PC-9 (cell line): ENCODE measurements at regions not wholly inside any gene's neighbourhood (a gene's known extent, or its start where the extent isn't known, plus 50 kb on each side); places are given as distances from the start of the nearest gene placed in this dataset.

ENCODE experiments used
- BruUV-seq: library from RNA; stranded (reverse); fragments of 400-500 nt; replicated peaks from 2 replicates; lab custom pipeline; 2021; lab: Mats Ljungman, UMichigan
- CTCF ChIA-PET: fragments of 300-600 bp; sonication (Branson Sonifier 250); formaldehyde crosslinking; loops from one replicate; lab custom pipeline; 2022; ENCODE audit warnings: antibody characterized with exemption; lab: Charles Lee
- POLR2A ChIA-PET: fragments of 300-600 bp; sonication (Branson Sonifier 250); formaldehyde crosslinking; loops from one replicate; lab custom pipeline; 2022; ENCODE audit warnings: antibody characterized with exemption; ENCODE audit not compliant: unreplicated experiment; lab: Charles Lee
- DNase-seq, 2 experiments: peaks; one replicate each; pipeline versions ENCODE4 v3.0.0 to v3.0.0-alpha.2; 2015 to 2022; ENCODE audit warnings: mixed read lengths in 1 of 2
- H2AFZ ChIP-seq: fragments of 200-600 bp; sonication (generic); 2 replicates; pipeline ENCODE4 v1.8.1; 2017; ENCODE audit warnings: antibody characterized with exemption
- H3F3A ChIP-seq: fragments of 200-600 bp; sonication (generic); 2 replicates; pipeline ENCODE4 v1.8.1; 2017; ENCODE audit warnings: antibody characterized with exemption, mild to moderate bottlenecking, low read depth; ENCODE audit not compliant: insufficient read depth
- H3K27ac ChIP-seq: fragments of 200-600 bp; sonication (generic); 2 replicates; pipeline ENCODE4 v1.6.1; 2016; ENCODE audit warnings: mixed run types
- H3K27me3 ChIP-seq: fragments of 200-600 bp; sonication (generic); 2 replicates; pipeline ENCODE4 v1.6.1; 2016; ENCODE audit warnings: low read depth, mixed run types; ENCODE audit not compliant: insufficient read depth
- H3K36me3 ChIP-seq: fragments of 200-600 bp; sonication (generic); 2 replicates; pipeline ENCODE4 v1.6.1; 2016; ENCODE audit warnings: low read depth, mixed run types
- H3K4me1 ChIP-seq: fragments of 200-600 bp; sonication (generic); replicated peaks from 2 replicates; pipeline ENCODE4 v1.6.1; 2016; ENCODE audit warnings: mixed run types; ENCODE audit not compliant: insufficient read depth
- H3K4me2 ChIP-seq: fragments of 200-600 bp; sonication (generic); 2 replicates; pipeline ENCODE4 v1.6.1; 2017; ENCODE audit warnings: mixed run types
- H3K4me3 ChIP-seq: fragments of 200-600 bp; sonication (generic); 2 replicates; pipeline ENCODE4 v1.6.1; 2016; ENCODE audit warnings: mixed run types
- H3K79me2 ChIP-seq: fragments of 200-600 bp; sonication (generic); 2 replicates; pipeline ENCODE4 v1.6.1; 2017; ENCODE audit warnings: low read depth, mixed run types
- H3K9me2 ChIP-seq: fragments of 200-600 bp; sonication (generic); 2 replicates; pipeline ENCODE4 v1.8.1; 2017; ENCODE audit warnings: mild to moderate bottlenecking; ENCODE audit not compliant: insufficient read depth
- H3K9me3 ChIP-seq: fragments of 200-600 bp; sonication (generic); 2 replicates; pipeline ENCODE4 v1.8.1; 2016; ENCODE audit warnings: low read depth; ENCODE audit not compliant: insufficient read depth
- H4K20me1 ChIP-seq: fragments of 200-600 bp; sonication (generic); 2 replicates; pipeline ENCODE4 v1.8.1; 2017; ENCODE audit not compliant: insufficient read depth
- CTCF ChIP-seq: fragments of 200-600 bp; sonication (generic); conservative IDR thresholded peaks from 2 replicates; pipeline ENCODE4 v1.6.1; 2017; ENCODE audit warnings: mixed run types, antibody characterized with exemption, mild to moderate bottlenecking, moderate library complexity
- EZH2 ChIP-seq: fragments of 200-600 bp; sonication (generic); IDR thresholded peaks from 2 replicates; pipeline ENCODE4 v1.8.0; 2017; ENCODE audit warnings: antibody characterized with exemption, low read depth
- intact Hi-C: fragments of 100-400 bp; cut with micrococcal nuclease; formaldehyde crosslinking; loops from one replicate; pipeline ENCODE4 v1.10.0; 2022; ENCODE audit not compliant: unreplicated experiment

GRCh38 chr4:185903205-185903604 is 91.2 kb upstream of the SORBS2 start:
- TF ChIP-seq EZH2, result no peak
- no peak for TF ChIP-seq CTCF
- Histone ChIP-seq H3K4me2 (no peak overlapping the region), H3K4me1 (peaks cover 5% of the 10 kb centered on the region), H4K20me1 (no peaks in the 10 kb centered on the region), H3F3A (peaks cover 2% of the 10 kb centered on the region; the same call in 1 of the 2 replicates), H3K79me2 (no peaks in the 10 kb centered on the region), H2AFZ (no peak overlapping the region), H3K9me2 (no peaks in the 10 kb centered on the region; the same call in 1 of the 2 replicates), H3K36me3 (no peaks in the 10 kb centered on the region), H3K27ac (no peak overlapping the region), H3K4me3 (no peak overlapping the region), H3K27me3 (no peaks in the 10 kb centered on the region), H3K9me3 (no peaks in the 10 kb centered on the region)
- DNase-seq, result no peak
- BruUV-seq, result no TSS peak
- intact Hi-C loops, result no loop called here
- POLR2A ChIA-PET, result no interaction called here
- CTCF ChIA-PET, result no interaction called here

- H2AFZ ChIP-seq, result no peak overlapping the region
- TF ChIP-seq CTCF (no peak), EZH2 (no peak)
- intact Hi-C loops, result no loop called here
- H3K9me3 ChIP-seq, result no peaks in the 10 kb centered on the region
- no peak overlapping the region for H3K27ac ChIP-seq
- H3F3A ChIP-seq, result no peaks in the 10 kb centered on the region
- H3K79me2 ChIP-seq, result no peaks in the 10 kb centered on the region
- H3K4me2 ChIP-seq, result no peak overlapping the region
- ChIA-PET CTCF (no interaction called here), POLR2A (no interaction called here)
- H3K27me3 ChIP-seq, result no peaks in the 10 kb centered on the region
- no peaks in the 10 kb centered on the region for H3K36me3 ChIP-seq
- no peaks in the 10 kb centered on the region; the same call in 1 of the 2 replicates for H3K9me2 ChIP-seq
- no peak overlapping the region for H3K4me3 ChIP-seq
- no peaks in the 10 kb centered on the region for H4K20me1 ChIP-seq
- DNase-seq, result no peak
- no peaks in the 10 kb centered on the region for H3K4me1 ChIP-seq
- no TSS peak for BruUV-seq
Observed at GRCh38 chr4:185904381-185904780, 92.4 kb upstream of the SORBS2 start.

GRCh38 chr4:185909972-185910371 is 98.0 kb upstream of the SORBS2 start:
- no TSS peak for BruUV-seq
- Histone ChIP-seq H3K36me3 (no peaks in the 10 kb centered on the region), H3K79me2 (no peaks in the 10 kb centered on the region), H3K9me2 (no peaks in the 10 kb centered on the region), H3K4me1 (peaks cover 22% of the 10 kb centered on the region), H3K4me2 (no peak overlapping the region), H3K4me3 (no peak overlapping the region), H3F3A (peaks cover 9% of the 10 kb centered on the region; the same call in 1 of the 2 replicates), H4K20me1 (no peaks in the 10 kb centered on the region), H3K9me3 (no peaks in the 10 kb centered on the region), H3K27me3 (no peaks in the 10 kb centered on the region), H3K27ac (no peak overlapping the region), H2AFZ (no peak overlapping the region)
- CTCF ChIA-PET, result interaction anchor here (0.6 to 0.7 kb wide), 3 partner anchors 35 to 291 kb away, joined by 3 to 7 read pairs (median 5); no protein-coding TSS in a partner anchor
- DNase-seq, result peak in 1 of 2 experiments; percentile 20
- TF ChIP-seq CTCF, result no peak
- TF ChIP-seq EZH2, result no peak
- POLR2A ChIA-PET, result no interaction called here
- intact Hi-C loops, result no loop called here
